ENCODE measurements at regions not wholly inside any gene's neighbourhood (a gene's known extent, or its start where the extent isn't known, plus 50 kb on each side); places are given as distances from the start of the nearest gene placed in this dataset.
A peak's percentile ranks its signal among the peaks of the same experiment; 100 is the strongest.
"Not testable (repeated sequence)": the region's sequence is repeated elsewhere in the genome, so short reads cannot be mapped to it uniquely, and the experiment has no call there.

GRCh38 chr5:25974451-25974850 is 1063.9 kb downstream of the CDH9 start:
- Histone ChIP-seq H3K36me3 (ENCODE audit: low read depth, missing control alignments) (no peaks in the 10 kb centered on the region), H3K27ac (no peak overlapping the region), H3K9me3 (no peaks in the 10 kb centered on the region), H3K4me1 (no peaks in the 10 kb centered on the region), H3K4me3 (no peak overlapping the region), H3K27me3 (no peaks in the 10 kb centered on the region)
- intact Hi-C loops (cut with DNase I; ENCODE audit: low total_unique reads) = no loop called here
- 88 to 94% methylated on average over 1 of the region's 1 CpG for WGBS, 2 donors
- DNase-seq = no peak
- TF ChIP-seq POLR2A (IDR thresholded peaks at IDR 0.05) (no peak), CTCF (IDR thresholded peaks at IDR 0.05) (no peak)

GRCh38 chr5:25970906-25971489 is 1067.4 kb downstream of the CDH9 start:
- no peak for TF ChIP-seq POLR2A (IDR thresholded peaks at IDR 0.05)
- TF ChIP-seq CTCF (IDR thresholded peaks at IDR 0.05) = no peak
- Histone ChIP-seq H3K27me3 (no peaks in the 10 kb centered on the region), H3K27ac (no peak overlapping the region), H3K4me1 (no peaks in the 10 kb centered on the region), H3K9me3 (no peaks in the 10 kb centered on the region), H3K4me3 (no peak overlapping the region), H3K36me3 (ENCODE audit: low read depth, missing control alignments) (no peaks in the 10 kb centered on the region)
- intact Hi-C loops (cut with DNase I; ENCODE audit: low total_unique reads) = no loop called here
- no peak for DNase-seq
- WGBS, 2 donors = 87 to 91% methylated on average over 3 of the region's 3 CpGs

- H3K36me3 ChIP-seq (ENCODE audit: low read depth, missing control alignments); intact Hi-C loops (cut with DNase I; ENCODE audit: low total_unique reads); H3K4me1 ChIP-seq; H3K27me3 ChIP-seq; H3K9me3 ChIP-seq; H3K4me3 ChIP-seq; DNase-seq; H3K27ac ChIP-seq: not testable (repeated sequence)
- WGBS, 2 donors = 84 to 100% methylated on average over 2 of the region's 2 CpGs
Measured at GRCh38 chr5:25969042-25969441, 1069.3 kb downstream of the CDH9 start.

GRCh38 chr5:25964009-25964372 is 1074.4 kb downstream of the CDH9 start:
- TF ChIP-seq POLR2A (IDR thresholded peaks at IDR 0.05) = no peak
- no peak for TF ChIP-seq CTCF (IDR thresholded peaks at IDR 0.05)
- Histone ChIP-seq H3K4me3 (peak overlapping the region in 1 of 2 donors; percentile 36), H3K36me3 (ENCODE audit: low read depth, missing control alignments) (no peaks in the 10 kb centered on the region), H3K27ac (peak overlapping the region; percentile 28 to 57), H3K27me3 (no peaks in the 10 kb centered on the region), H3K9me3 (no peaks in the 10 kb centered on the region), H3K4me1 (no peaks in the 10 kb centered on the region)
- no peak for DNase-seq
- intact Hi-C loops (cut with DNase I; ENCODE audit: low total_unique reads) = no loop called here
- WGBS, 2 donors = 53 to 62% methylated on average over 3 of the region's 3 CpGs

GRCh38 chr5:25963251-25964008 is 1075.0 kb downstream of the CDH9 start:
- H3K4me3 ChIP-seq = peak overlapping the region in 1 of 2 donors; percentile 36
- TF ChIP-seq POLR2A (IDR thresholded peaks at IDR 0.05) = no peak
- TF ChIP-seq CTCF (IDR thresholded peaks at IDR 0.05) = no peak
- H3K27ac ChIP-seq = peak overlapping the region; percentile 28 to 57
- H3K36me3 ChIP-seq (ENCODE audit: low read depth, missing control alignments) = no peaks in the 10 kb centered on the region
- intact Hi-C loops (cut with DNase I; ENCODE audit: low total_unique reads) = no loop called here
- WGBS, 2 donors = 43 to 45% methylated on average over 5 of the region's 5 CpGs
- H3K4me1 ChIP-seq = no peaks in the 10 kb centered on the region
- no peaks in the 10 kb centered on the region for H3K27me3 ChIP-seq
- DNase-seq = peak; percentile 70
- no peaks in the 10 kb centered on the region for H3K9me3 ChIP-seq
